Vagina (tissue), 2 donors: ENCODE measurements at regions not wholly inside any gene's neighbourhood (a gene's known extent, or its start where the extent isn't known, plus 50 kb on each side); places are given as distances from the start of the nearest gene placed in this dataset.

Experiments
- DNase-seq, 2 donors: peaks; one replicate each; pipeline ENCODE4 v3.0.0-alpha.2; 2017; ENCODE audit errors: extremely low spot score in 2 of 2
- H3K27ac ChIP-seq: fragments of 200-600 bp; sonication (generic); one replicate; pipeline ENCODE4 v1.5.1; 2019
- H3K27me3 ChIP-seq: fragments of 200-600 bp; sonication (generic); one replicate; pipeline ENCODE4 v1.5.1; 2019
- H3K36me3 ChIP-seq, 2 donors: fragments of 200-600 bp; sonication (generic); one replicate each; pipeline ENCODE4 v1.5.1; 2017 to 2019
- H3K4me1 ChIP-seq: fragments of 200-600 bp; sonication (generic); one replicate; pipeline ENCODE4 v1.5.1; 2019
- H3K4me3 ChIP-seq, 2 donors: fragments of 200-600 bp; sonication (generic); 1 replicate in 1 of 2; 2 replicates in 1 of 2; pipeline ENCODE4 v1.5.1; 2016 to 2019
- H3K9me3 ChIP-seq: fragments of 200-600 bp; sonication (generic); one replicate; pipeline ENCODE4 v1.5.1; 2019
- POLR2A ChIP-seq, 2 donors: fragments of 450-650 bp; IDR thresholded peaks; one replicate each; pipeline ENCODE4 v1.6.1; 2017; ENCODE audit warnings: antibody characterized with exemption in 2 of 2, mild to moderate bottlenecking in 2 of 2, moderate library complexity in 2 of 2
- POLR2AphosphoS5 ChIP-seq, 2 donors: sonication (generic); formaldehyde crosslinking; IDR thresholded peaks; one replicate each; pipeline ENCODE4 v1.9.0; 2017; ENCODE audit warnings: antibody characterized with exemption in 2 of 2, mild to moderate bottlenecking in 2 of 2, low read depth in 1 of 2; ENCODE audit not compliant: insufficient read depth in 1 of 2
- intact Hi-C: fragments of 100-400 bp; cut with DNase I; formaldehyde crosslinking; loops from one replicate; pipeline ENCODE4 v1.15.1; 2023
- TF ChIP-seq, protein P1 (sequence below), 3 experiments: fragments of 450-650 bp in 2 of 3; fragments of 200-600 bp in 1 of 3; sonication (generic) in 1 of 3; IDR thresholded peaks; one replicate each; pipeline ENCODE4 v1.5.1; 2017 to 2019; ENCODE audit warnings: antibody characterized with exemption in 3 of 3, mild to moderate bottlenecking in 2 of 3, moderate library complexity in 2 of 3

DNA sequence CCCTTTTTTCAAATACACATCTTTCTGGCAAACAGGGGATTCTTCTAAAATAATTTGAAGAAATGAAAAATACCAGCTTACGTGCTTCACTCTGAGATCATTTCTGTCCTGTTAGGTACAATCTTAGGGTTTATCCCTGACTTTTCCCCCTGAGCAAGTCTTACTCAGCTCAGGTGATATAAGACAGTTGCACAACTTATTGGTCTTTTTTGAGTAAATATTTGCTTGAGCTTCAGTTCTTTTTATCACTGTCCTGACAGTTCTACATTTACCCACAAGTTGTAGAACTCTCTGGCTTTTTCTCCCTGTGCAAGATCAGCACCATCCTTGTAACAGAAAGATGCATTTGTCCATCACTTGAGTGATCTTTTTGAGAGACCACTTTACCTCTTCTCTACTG is 84.9 kb downstream of the MID1IP1 start:
- Histone ChIP-seq H3K27me3 (no peaks in the 10 kb centered on the region), H3K27ac (no peak overlapping the region), H3K4me3 (no peak overlapping the region), H3K36me3 (no peaks in the 10 kb centered on the region), H3K4me1 (no peaks in the 10 kb centered on the region), H3K9me3 (no peaks in the 10 kb centered on the region)
- intact Hi-C loops, result no loop called here
- no peak for DNase-seq
- TF ChIP-seq POLR2A (IDR thresholded peaks at IDR 0.05), result no peak

DNA sequence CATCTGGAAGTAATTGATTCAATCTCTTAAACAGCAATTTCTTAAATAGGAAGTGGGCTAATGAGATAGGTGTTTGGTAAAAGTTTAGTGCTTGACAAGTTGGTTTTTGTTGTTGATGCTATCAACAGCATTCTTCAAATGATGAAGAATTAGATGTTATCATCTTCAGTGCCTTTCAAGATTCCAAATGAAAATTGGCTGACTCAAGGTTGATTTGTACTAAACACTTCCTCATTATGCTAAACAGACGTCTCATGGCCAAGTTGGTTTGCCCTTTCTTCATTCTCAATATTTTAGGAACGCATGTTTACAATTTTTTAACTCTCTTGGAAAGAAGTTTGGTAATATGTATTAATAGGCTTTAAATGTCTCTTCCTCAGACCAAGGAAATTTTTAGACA is 86.0 kb downstream of the MID1IP1 start:
- no peaks in the 10 kb centered on the region for H3K4me1 ChIP-seq
- H3K9me3 ChIP-seq, result no peaks in the 10 kb centered on the region
- H3K4me3 ChIP-seq, result no peak overlapping the region
- H3K27me3 ChIP-seq, result no peaks in the 10 kb centered on the region
- intact Hi-C loops, result no loop called here
- TF ChIP-seq POLR2AphosphoS5 (IDR thresholded peaks at IDR 0.05; ENCODE audit: insufficient read depth in 1 of 2, low read depth in 1 of 2) (no peak), POLR2A (IDR thresholded peaks at IDR 0.05) (no peak)
- TF ChIP-seq, protein P1, sequence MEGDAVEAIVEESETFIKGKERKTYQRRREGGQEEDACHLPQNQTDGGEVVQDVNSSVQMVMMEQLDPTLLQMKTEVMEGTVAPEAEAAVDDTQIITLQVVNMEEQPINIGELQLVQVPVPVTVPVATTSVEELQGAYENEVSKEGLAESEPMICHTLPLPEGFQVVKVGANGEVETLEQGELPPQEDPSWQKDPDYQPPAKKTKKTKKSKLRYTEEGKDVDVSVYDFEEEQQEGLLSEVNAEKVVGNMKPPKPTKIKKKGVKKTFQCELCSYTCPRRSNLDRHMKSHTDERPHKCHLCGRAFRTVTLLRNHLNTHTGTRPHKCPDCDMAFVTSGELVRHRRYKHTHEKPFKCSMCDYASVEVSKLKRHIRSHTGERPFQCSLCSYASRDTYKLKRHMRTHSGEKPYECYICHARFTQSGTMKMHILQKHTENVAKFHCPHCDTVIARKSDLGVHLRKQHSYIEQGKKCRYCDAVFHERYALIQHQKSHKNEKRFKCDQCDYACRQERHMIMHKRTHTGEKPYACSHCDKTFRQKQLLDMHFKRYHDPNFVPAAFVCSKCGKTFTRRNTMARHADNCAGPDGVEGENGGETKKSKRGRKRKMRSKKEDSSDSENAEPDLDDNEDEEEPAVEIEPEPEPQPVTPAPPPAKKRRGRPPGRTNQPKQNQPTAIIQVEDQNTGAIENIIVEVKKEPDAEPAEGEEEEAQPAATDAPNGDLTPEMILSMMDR (IDR thresholded peaks at IDR 0.05), result no peak
- H3K36me3 ChIP-seq, result no peaks in the 10 kb centered on the region
- DNase-seq, result no peak
- H3K27ac ChIP-seq, result no peak overlapping the region

DNA sequence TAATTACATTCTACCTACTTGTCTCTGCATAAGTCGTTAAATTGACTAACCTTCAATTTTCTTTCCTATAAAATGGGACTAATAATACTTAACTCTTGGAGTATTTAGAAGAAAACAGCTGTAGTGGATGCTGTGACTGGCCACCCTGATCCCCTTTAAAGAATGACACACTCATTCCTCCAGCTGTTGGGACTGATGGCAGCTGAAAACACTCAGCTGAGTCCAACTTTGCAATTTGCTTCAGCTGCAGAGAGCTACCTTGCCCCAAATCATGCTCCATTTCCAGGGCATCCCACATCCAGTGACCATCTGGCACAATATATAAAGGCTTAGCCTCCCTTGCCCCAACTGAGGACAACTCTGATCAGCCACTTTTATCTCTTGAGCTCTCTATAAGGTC is 89.1 kb downstream of the MID1IP1 start:
- Histone ChIP-seq H3K4me1 (no peaks in the 10 kb centered on the region), H3K27me3 (no peaks in the 10 kb centered on the region), H3K9me3 (no peaks in the 10 kb centered on the region), H3K27ac (no peak overlapping the region), H3K36me3 (no peaks in the 10 kb centered on the region), H3K4me3 (no peak overlapping the region)
- intact Hi-C loops, result no loop called here
- TF ChIP-seq POLR2AphosphoS5 (IDR thresholded peaks at IDR 0.05; ENCODE audit: insufficient read depth in 1 of 2, low read depth in 1 of 2) (no peak), POLR2A (IDR thresholded peaks at IDR 0.05) (no peak)
- TF ChIP-seq, protein P1 (IDR thresholded peaks at IDR 0.05), result no peak
- DNase-seq, result no peak

DNA sequence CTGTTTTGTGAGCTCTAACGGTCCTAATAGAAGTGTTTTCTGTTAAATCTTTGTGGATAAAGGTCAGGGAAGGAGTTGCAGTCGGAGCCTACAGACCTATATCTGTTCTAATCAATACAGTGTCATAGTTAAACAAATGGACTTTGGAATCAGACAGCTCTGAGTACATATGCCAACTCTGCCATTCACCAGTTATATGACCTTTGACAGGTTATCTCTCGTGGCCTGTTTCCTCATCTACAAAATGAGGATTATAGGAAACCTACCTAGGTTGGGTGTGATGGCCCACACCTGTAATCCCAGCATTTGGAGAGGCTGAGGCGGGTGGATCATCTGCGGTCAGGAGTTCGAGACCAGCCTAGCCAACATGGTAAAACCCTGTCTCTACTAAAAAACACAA is 89.7 kb downstream of the MID1IP1 start:
- no peak overlapping the region for H3K27ac ChIP-seq
- H3K9me3 ChIP-seq, result no peaks in the 10 kb centered on the region
- H3K27me3 ChIP-seq, result no peaks in the 10 kb centered on the region
- no peaks in the 10 kb centered on the region for H3K36me3 ChIP-seq
- intact Hi-C loops, result no loop called here
- H3K4me3 ChIP-seq, result no peak overlapping the region
- DNase-seq, result no peak
- no peaks in the 10 kb centered on the region for H3K4me1 ChIP-seq
- TF ChIP-seq POLR2A (IDR thresholded peaks at IDR 0.05) (no peak), POLR2AphosphoS5 (IDR thresholded peaks at IDR 0.05; ENCODE audit: insufficient read depth in 1 of 2, low read depth in 1 of 2) (no peak)
- TF ChIP-seq, protein P1 (IDR thresholded peaks at IDR 0.05), result no peak

DNA sequence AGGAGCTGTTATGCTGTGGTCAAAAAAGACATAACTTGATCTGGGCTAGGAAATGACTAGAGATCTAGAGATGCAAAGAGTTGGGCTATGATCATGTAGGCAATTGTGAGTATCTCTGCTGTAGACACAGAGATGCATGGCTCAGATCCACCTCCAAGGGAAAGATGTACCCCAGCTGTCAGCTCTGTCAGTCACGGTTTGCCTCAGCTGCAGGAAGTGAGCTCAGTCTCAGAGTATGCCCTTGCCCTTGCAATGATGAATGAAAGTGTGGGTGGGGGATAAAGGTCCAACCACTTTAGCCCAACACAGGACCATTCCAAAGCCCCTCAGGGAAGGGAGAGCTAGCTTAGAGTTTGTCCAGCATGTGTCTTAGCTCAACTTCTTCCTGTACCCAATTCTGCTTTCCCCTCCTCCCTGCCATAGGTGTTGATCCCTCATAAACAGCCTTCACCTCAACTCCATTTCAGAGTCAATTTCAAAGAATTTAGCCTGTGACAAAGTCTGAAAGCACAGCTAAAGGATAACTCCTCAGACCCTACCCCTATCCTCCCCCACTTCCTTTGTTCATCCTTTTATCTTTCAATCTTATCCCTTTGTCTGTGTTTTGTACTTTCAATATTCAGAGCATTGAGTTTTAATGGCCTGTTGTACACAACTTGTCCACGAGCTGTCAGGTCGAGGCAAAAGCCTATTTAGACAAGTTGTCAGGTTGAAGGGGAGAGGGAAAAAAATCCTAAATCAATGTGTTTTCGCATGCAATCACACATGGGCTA is 90.6 kb downstream of the MID1IP1 start:
- no peaks in the 10 kb centered on the region for H3K27me3 ChIP-seq
- no peak overlapping the region for H3K4me3 ChIP-seq
- DNase-seq, result no peak
- no peak overlapping the region for H3K27ac ChIP-seq
- no peaks in the 10 kb centered on the region for H3K4me1 ChIP-seq
- no peaks in the 10 kb centered on the region for H3K36me3 ChIP-seq
- intact Hi-C loops, result no loop called here
- no peaks in the 10 kb centered on the region for H3K9me3 ChIP-seq
- TF ChIP-seq POLR2A (IDR thresholded peaks at IDR 0.05) (no peak), POLR2AphosphoS5 (IDR thresholded peaks at IDR 0.05; ENCODE audit: insufficient read depth in 1 of 2, low read depth in 1 of 2) (no peak)
- TF ChIP-seq, protein P1 (IDR thresholded peaks at IDR 0.05), result no peak
